GM13976 (cell line): ENCODE measurements at regions not wholly inside any gene's neighbourhood (a gene's known extent, or its start where the extent isn't known, plus 50 kb on each side); places are given as distances from the start of the nearest gene placed in this dataset.
A peak's percentile ranks its signal among the peaks of the same experiment; 100 is the strongest.

Experiments used
- DNase-seq: peaks from one replicate; pipeline ENCODE4 v3.0.0; 2012; ENCODE audit warnings: low spot score
- CTCF ChIP-seq: IDR thresholded peaks from 2 replicates; pipeline ENCODE4 v1.5.1; 2012; ENCODE audit warnings: borderline replicate concordance, mild to moderate bottlenecking; ENCODE audit not compliant: insufficient read depth; ENCODE audit errors: extremely low read depth, missing control alignments, control extremely low read depth
- in situ Hi-C: fragments of 300-500 bp; cut with MboI; formaldehyde crosslinking; loops from one replicate; pipeline ENCODE4 v1.12.0; 2022; ENCODE audit warnings: low sequenced_read_pairs, mixed read lengths, inconsistent platforms; ENCODE audit not compliant: unreplicated experiment

DNA sequence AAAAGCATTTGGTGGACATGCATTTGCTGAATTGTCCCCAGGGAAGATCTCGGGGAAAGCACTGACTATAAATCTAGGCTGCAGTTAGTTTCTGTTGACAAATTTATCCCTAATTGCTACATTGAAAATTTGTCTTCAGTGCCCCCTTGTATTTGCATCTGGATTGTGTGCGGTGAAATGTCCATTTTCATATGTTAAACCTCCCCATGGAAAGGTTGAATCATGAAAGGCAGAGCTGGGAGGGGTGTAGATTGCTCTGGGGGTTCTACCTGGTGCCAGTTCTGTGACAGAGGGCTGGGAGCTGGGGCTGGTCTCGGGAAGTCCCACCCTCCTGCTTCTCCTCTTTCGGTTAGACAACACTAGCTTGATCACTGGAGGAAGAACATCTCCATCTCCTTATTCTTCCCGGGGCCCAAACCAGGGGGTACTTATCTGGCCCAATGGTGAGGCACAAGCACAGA, 101.9 kb downstream of the GADD45G start:
- no peak for TF ChIP-seq CTCF
- in situ Hi-C loops, result no loop called here
- peak; percentile 53 for DNase-seq

DNA sequence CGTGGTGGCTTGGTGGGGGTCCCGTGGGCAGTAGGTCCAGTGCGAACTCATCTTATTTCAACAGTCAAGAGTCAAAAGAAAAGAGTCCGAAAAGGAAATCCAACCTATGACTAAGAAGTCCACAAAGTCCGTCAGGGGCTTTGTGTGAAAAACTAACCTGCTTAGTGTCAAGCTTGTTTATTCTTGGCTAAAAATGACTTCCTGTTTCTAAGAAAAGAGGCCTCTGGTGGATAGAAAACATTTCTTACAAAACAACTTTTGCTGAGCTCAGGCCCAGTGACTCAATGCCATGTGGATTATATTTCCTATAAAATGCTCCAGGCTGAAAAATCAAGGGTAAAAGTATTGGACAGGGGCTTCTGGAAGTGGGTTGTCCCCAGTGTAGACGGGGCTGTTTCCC, 105.9 kb downstream of the GADD45G start:
- TF ChIP-seq CTCF, result no peak
- no peak for DNase-seq
- in situ Hi-C loops, result no loop called here

GRCh38 chr9:89711866-89712265, 107.1 kb downstream of the GADD45G start:
- in situ Hi-C loops, result no loop called here
- no peak for TF ChIP-seq CTCF
- no peak for DNase-seq

GRCh38 chr9:89712283-89712682, 107.5 kb downstream of the GADD45G start:
- no peak for TF ChIP-seq CTCF
- DNase-seq, result no peak
- in situ Hi-C loops, result no loop called here

- in situ Hi-C loops, result no loop called here
- DNase-seq, result no peak
- TF ChIP-seq CTCF, result no peak
These were observed 109.5 kb downstream of the GADD45G start for GRCh38 chr9:89714321-89714720.

DNA sequence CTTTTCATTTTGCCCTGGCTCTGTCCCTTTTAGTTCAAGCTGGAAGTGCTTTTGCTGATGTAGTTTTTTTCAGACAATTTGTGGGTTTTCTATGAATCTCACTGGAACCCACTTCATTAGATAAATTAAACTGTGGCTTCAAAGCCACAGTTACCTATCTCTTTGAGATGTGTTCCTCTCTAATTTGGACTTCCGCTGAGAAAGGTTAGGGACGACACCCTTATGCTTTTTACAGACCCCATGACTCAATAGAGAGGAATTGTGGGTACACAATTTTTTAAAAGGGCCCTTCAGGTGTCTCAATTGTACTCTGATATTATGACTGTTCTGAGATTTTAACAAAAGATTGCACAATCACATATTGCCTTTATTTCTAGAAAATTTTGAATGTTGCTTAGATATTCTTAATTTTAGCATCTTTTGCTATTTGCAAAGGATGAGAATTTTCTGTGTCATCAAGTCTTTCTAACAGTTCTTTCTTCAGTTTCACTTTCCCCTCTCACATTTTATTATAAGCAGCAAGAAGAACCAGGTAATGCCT, 110.6 kb downstream of the GADD45G start:
- in situ Hi-C loops, result no loop called here
- no peak for DNase-seq
- no peak for TF ChIP-seq CTCF
